OCI-LY7 (cell line): ENCODE measurements at regions not wholly inside any gene's neighbourhood (a gene's known extent, or its start where the extent isn't known, plus 50 kb on each side); places are given as distances from the start of the nearest gene placed in this dataset.

Experiments used
- BruUV-seq: library from RNA; stranded (reverse); fragments of 400-500 nt; replicated peaks from 2 replicates; lab custom pipeline; 2021; lab: Mats Ljungman, UMichigan
- CTCF ChIA-PET: fragments of 300-600 bp; sonication (Branson Sonifier 250); formaldehyde crosslinking; loops from one replicate; lab custom pipeline; 2022; ENCODE audit warnings: antibody characterized with exemption; ENCODE audit not compliant: unreplicated experiment; lab: Charles Lee
- POLR2A ChIA-PET: fragments of 300-600 bp; sonication (Branson Sonifier 250); formaldehyde crosslinking; loops from one replicate; lab custom pipeline; 2022; ENCODE audit warnings: antibody characterized with exemption; lab: Charles Lee
- DNase-seq: peaks from one replicate; pipeline ENCODE4 v3.0.0-alpha.2; 2015; ENCODE audit warnings: low spot score
- H2AFZ ChIP-seq: fragments of 200-600 bp; sonication (generic), shearing (Covaris generic); 2 replicates; pipeline ENCODE4 v1.6.1; 2014; ENCODE audit warnings: mild to moderate bottlenecking, antibody characterized with exemption, low read length, moderate library complexity
- H3K27ac ChIP-seq: fragments of 200-600 bp; sonication (generic); 2 replicates; pipeline ENCODE4 v1.5.1; 2014; ENCODE audit warnings: mixed run types, low read depth, mild to moderate bottlenecking, moderate library complexity, low read length, inconsistent platforms; ENCODE audit not compliant: poor library complexity, severe bottlenecking
- H3K36me3 ChIP-seq: fragments of 200-600 bp; sonication (generic); 2 replicates; pipeline ENCODE4 v1.6.1; 2014; ENCODE audit warnings: mild to moderate bottlenecking, antibody characterized with exemption, low read length, moderate library complexity, mixed read lengths; ENCODE audit not compliant: insufficient read depth
- H3K4me1 ChIP-seq: fragments of 200-600 bp; sonication (generic); 2 replicates; pipeline ENCODE4 v1.5.1; 2014; ENCODE audit warnings: mild to moderate bottlenecking, low read length; ENCODE audit not compliant: insufficient read depth, poor library complexity, severe bottlenecking
- H3K4me2 ChIP-seq: fragments of 200-600 bp; sonication (generic); 2 replicates; pipeline ENCODE4 v1.6.1; 2014; ENCODE audit warnings: mild to moderate bottlenecking, low read length
- H3K4me3 ChIP-seq: fragments of 200-600 bp; sonication (generic); 2 replicates; pipeline ENCODE4 v1.5.1; 2014; ENCODE audit warnings: mild to moderate bottlenecking, low read depth, low read length; ENCODE audit not compliant: poor library complexity, severe bottlenecking
- H3K79me2 ChIP-seq: fragments of 200-600 bp; sonication (generic); 2 replicates; pipeline ENCODE4 v1.6.1; 2016; ENCODE audit warnings: low read depth, mild to moderate bottlenecking, low read length, moderate library complexity, mixed read lengths; ENCODE audit not compliant: insufficient read depth
- H3K9me2 ChIP-seq: fragments of 200-600 bp; sonication (generic); 2 replicates; pipeline ENCODE4 v1.6.1; 2016; ENCODE audit warnings: mild to moderate bottlenecking, low read length, mixed read lengths; ENCODE audit not compliant: insufficient read depth
- H3K9me3 ChIP-seq: fragments of 200-600 bp; sonication (generic); 2 replicates; pipeline ENCODE4 v1.6.1; 2014; ENCODE audit warnings: mild to moderate bottlenecking, mixed run types, low read length, mixed read lengths
- H4K20me1 ChIP-seq: fragments of 200-600 bp; sonication (generic); 2 replicates; pipeline ENCODE4 v1.6.1; 2014; ENCODE audit warnings: mild to moderate bottlenecking, antibody characterized with exemption, low read length, moderate library complexity, mixed read lengths; ENCODE audit not compliant: insufficient read depth
- EZH2phosphoT487 ChIP-seq: fragments of 200-600 bp; sonication (generic); IDR thresholded peaks from 2 replicates; pipeline ENCODE4 v1.6.1; 2018; ENCODE audit warnings: low read depth, borderline replicate concordance, mild to moderate bottlenecking, mixed run types, antibody characterized with exemption, low read length, moderate library complexity, mixed read lengths
- intact Hi-C: fragments of 100-400 bp; cut with micrococcal nuclease; formaldehyde crosslinking; loops from one replicate; pipeline ENCODE4 v1.10.0; 2022; ENCODE audit not compliant: unreplicated experiment
- TF ChIP-seq, protein P1 (sequence below): fragments of 200-600 bp; sonication (generic); conservative IDR thresholded peaks from 2 replicates; pipeline ENCODE4 v1.5.1; 2014; ENCODE audit warnings: mild to moderate bottlenecking, antibody characterized with exemption, low read length, moderate library complexity, mixed read lengths

DNA sequence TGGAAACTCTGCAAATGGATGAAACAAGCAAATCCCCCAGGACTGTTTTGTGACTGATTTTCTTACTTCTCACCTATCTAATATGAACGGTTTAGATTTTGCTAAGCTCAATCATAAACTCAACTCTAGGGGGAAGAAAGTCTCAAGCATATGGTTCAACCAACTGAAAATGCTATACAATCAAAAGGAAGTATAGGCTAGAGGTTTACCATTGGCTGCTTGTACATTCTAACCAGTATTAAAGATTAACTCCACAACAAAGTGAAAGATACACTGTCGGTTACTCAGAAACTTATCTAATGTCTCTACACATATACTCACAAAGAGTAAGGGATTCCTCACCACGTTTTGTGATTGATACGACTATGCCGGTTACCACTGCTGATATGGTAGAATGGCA lies 281.8 kb upstream of the SOX5 start:
- H3K4me3 ChIP-seq: no peak overlapping the region
- intact Hi-C loops: no loop called here
- ChIA-PET POLR2A (no interaction called here), CTCF (no interaction called here)
- no peaks in the 10 kb centered on the region for H3K9me3 ChIP-seq
- no peaks in the 10 kb centered on the region for H3K4me1 ChIP-seq
- no peak overlapping the region for H2AFZ ChIP-seq
- H3K9me2 ChIP-seq: no peaks in the 10 kb centered on the region
- H3K79me2 ChIP-seq: no peaks in the 10 kb centered on the region
- no peak for TF ChIP-seq EZH2phosphoT487
- TF ChIP-seq, protein P1, sequence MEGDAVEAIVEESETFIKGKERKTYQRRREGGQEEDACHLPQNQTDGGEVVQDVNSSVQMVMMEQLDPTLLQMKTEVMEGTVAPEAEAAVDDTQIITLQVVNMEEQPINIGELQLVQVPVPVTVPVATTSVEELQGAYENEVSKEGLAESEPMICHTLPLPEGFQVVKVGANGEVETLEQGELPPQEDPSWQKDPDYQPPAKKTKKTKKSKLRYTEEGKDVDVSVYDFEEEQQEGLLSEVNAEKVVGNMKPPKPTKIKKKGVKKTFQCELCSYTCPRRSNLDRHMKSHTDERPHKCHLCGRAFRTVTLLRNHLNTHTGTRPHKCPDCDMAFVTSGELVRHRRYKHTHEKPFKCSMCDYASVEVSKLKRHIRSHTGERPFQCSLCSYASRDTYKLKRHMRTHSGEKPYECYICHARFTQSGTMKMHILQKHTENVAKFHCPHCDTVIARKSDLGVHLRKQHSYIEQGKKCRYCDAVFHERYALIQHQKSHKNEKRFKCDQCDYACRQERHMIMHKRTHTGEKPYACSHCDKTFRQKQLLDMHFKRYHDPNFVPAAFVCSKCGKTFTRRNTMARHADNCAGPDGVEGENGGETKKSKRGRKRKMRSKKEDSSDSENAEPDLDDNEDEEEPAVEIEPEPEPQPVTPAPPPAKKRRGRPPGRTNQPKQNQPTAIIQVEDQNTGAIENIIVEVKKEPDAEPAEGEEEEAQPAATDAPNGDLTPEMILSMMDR: no peak
- no peaks in the 10 kb centered on the region for H3K36me3 ChIP-seq
- no TSS peak for BruUV-seq
- no peaks in the 10 kb centered on the region for H4K20me1 ChIP-seq
- H3K4me2 ChIP-seq: no peak overlapping the region
- H3K27ac ChIP-seq: no peak overlapping the region
- DNase-seq: no peak

DNA sequence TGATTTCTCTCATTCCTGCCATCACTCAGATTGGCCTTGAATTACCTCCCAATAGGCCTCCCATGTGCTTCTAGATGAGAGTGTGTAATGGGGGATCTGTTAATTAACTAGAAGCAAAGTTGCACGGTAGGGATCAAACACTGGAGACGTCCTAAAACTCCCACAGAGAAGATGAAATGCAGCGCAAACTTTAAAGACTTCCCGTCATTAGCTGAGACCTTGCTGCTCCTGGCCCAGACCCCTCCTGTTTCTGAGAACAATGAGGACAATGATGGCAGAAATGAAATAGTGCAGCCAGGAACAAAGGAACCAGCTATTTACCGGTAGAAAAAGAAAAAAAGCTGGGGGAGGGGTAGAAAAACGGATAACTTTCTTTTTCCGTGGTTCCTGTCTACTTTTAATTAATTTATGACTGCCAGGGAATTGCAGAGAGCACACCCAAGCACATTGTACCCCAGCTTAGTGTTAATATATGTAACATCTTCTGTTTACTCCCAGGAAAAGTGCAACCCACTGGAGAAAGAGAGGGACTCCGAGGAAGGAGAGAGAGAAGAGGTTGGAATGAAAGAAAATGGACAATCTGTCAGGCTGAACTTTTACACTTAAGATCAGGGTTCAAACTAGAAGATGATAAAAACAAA lies 280.7 kb upstream of the SOX5 start:
- Histone ChIP-seq H3K4me1 (no peaks in the 10 kb centered on the region), H4K20me1 (no peaks in the 10 kb centered on the region), H3K27ac (no peak overlapping the region), H3K36me3 (no peaks in the 10 kb centered on the region), H3K4me2 (no peak overlapping the region), H3K79me2 (no peaks in the 10 kb centered on the region), H3K9me2 (no peaks in the 10 kb centered on the region), H2AFZ (no peak overlapping the region), H3K4me3 (no peak overlapping the region), H3K9me3 (no peaks in the 10 kb centered on the region)
- intact Hi-C loops: no loop called here
- ChIA-PET POLR2A (interaction anchor here (1.0 kb wide), 1 partner anchor 16 kb away, joined by 4 read pairs; no protein-coding TSS in a partner anchor), CTCF (no interaction called here)
- BruUV-seq: no TSS peak
- no peak for DNase-seq
- TF ChIP-seq, protein P1: no peak
- TF ChIP-seq EZH2phosphoT487: no peak

DNA sequence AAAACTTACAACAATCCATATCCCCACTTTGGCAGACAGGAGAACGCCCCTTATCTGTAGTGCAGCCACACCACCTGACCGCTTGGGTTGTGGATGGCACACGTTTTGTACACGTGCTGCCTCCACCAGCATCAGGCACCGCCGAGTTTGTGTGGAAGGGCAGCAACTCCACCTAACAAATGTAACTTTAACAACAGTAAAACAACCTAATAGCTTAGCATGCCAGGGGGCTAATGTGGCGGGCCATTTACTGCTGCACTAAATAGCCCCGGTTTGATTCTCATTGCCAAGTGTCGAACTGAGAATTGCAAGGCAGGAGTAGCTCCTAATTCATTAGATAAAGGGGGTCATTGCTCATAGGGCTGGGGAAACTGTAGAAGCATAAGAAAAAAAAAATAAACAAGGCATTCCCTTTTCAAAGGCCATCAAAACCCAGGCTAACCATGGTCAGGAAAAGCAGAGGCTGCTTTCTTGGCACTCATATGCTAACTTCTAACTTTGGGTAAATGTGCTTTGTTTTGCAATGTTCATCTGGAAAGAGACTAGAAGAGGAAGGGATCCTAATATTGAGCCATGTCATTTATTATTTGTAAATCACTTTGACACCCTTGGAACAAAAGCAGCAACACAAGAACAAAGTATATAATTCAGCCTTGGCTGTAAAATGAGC lies 279.7 kb upstream of the SOX5 start:
- intact Hi-C loops: no loop called here
- no peaks in the 10 kb centered on the region for H3K79me2 ChIP-seq
- H3K36me3 ChIP-seq: no peaks in the 10 kb centered on the region
- H4K20me1 ChIP-seq: no peaks in the 10 kb centered on the region
- no peak for TF ChIP-seq EZH2phosphoT487
- TF ChIP-seq, protein P1: no peak
- BruUV-seq: no TSS peak
- ChIA-PET CTCF (no interaction called here), POLR2A (no interaction called here)
- no peak overlapping the region for H2AFZ ChIP-seq
- H3K9me2 ChIP-seq: no peaks in the 10 kb centered on the region
- H3K4me2 ChIP-seq: no peak overlapping the region
- no peaks in the 10 kb centered on the region for H3K9me3 ChIP-seq
- no peaks in the 10 kb centered on the region for H3K4me1 ChIP-seq
- no peak overlapping the region for H3K27ac ChIP-seq
- DNase-seq: no peak
- H3K4me3 ChIP-seq: no peak overlapping the region
